Fibroblast of lung (primary cell): ENCODE measurements at regions not wholly inside any gene's neighbourhood (a gene's known extent, or its start where the extent isn't known, plus 50 kb on each side); places are given as distances from the start of the nearest gene placed in this dataset.

ENCODE experiments used
- CTCF ChIP-seq, 2 donors: IDR thresholded peaks in 1 of 2; conservative IDR thresholded peaks in 1 of 2; 1 replicate in 1 of 2; 2 replicates in 1 of 2; pipeline ENCODE4 v1.5.1; 2011 to 2012; ENCODE audit warnings: low read length in 2 of 2, control low read depth in 1 of 2, inconsistent platforms in 1 of 2, low read depth in 1 of 2, mild to moderate bottlenecking in 1 of 2
- EZH2 ChIP-seq: IDR thresholded peaks from 2 replicates; pipeline ENCODE4 v1.5.1; 2012; ENCODE audit warnings: low read length, control low read depth, mild to moderate bottlenecking; ENCODE audit errors: missing control alignments

- TF ChIP-seq CTCF (conservative IDR thresholded peaks at IDR 0.05 in 1 of 2, IDR thresholded peaks at IDR 0.05 in 1 of 2; ENCODE audit: low read depth in 1 of 2, low read length in 2 of 2) (peak; percentile 95 to 97), EZH2 (no peak)
Observed at GRCh38 chr11:19311308-19312030, 70.7 kb upstream of the E2F8 start.
